ENCODE measurements at regions not wholly inside any gene's neighbourhood (a gene's known extent, or its start where the extent isn't known, plus 50 kb on each side); places are given as distances from the start of the nearest gene placed in this dataset.
"Not testable (repeated sequence)": the region's sequence is repeated elsewhere in the genome, so short reads cannot be mapped to it uniquely, and the experiment has no call there.

- H3K4me1 ChIP-seq (ENCODE audit: control insufficient read depth in 1 of 2, insufficient read depth in 2 of 2, low read length in 2 of 2): no peaks in the 10 kb centered on the region
- no peak for DNase-seq
- no peaks in the 10 kb centered on the region for H3K79me2 ChIP-seq (ENCODE audit: insufficient read depth, low read length)
- H3K27ac ChIP-seq (ENCODE audit: low read depth in 1 of 2, low read length in 2 of 2): no peak overlapping the region
- H3K9me3 ChIP-seq (replicated peaks in 1 of 2; ENCODE audit: control insufficient read depth in 1 of 2, insufficient read depth in 1 of 2, low read length in 2 of 2): peaks cover 26 to 42% of the 10 kb centered on the region in 2 donors
- no peaks in the 10 kb centered on the region for H4K20me1 ChIP-seq (ENCODE audit: insufficient read depth, low read length)
- no peaks in the 10 kb centered on the region for H3K36me3 ChIP-seq (replicated peaks in 1 of 2; ENCODE audit: control insufficient read depth in 1 of 2, insufficient read depth in 2 of 2, low read length in 2 of 2)
- Mint-ChIP-seq H3K27ac (no peak overlapping the region), H3K4me1 (no peaks in the 10 kb centered on the region), H3K9me3 (peaks cover 12 to 38% (median 24%) of the 10 kb centered on the region in 7 donors), H3K36me3 (no peaks in the 10 kb centered on the region), H3K27me3 (ENCODE audit: low read depth in 3 of 3) (peaks cover 0 to 4% (median 2%) of the 10 kb centered on the region in 3 donors), H3K4me3 (no peak overlapping the region)
- TF ChIP-seq CTCF (IDR thresholded peaks at IDR 0.05): no peak
- no peak overlapping the region for H2AFZ ChIP-seq (ENCODE audit: insufficient read depth, low read depth, low read length, poor library complexity, severe bottlenecking)
- WGBS (ENCODE audit: insufficient coverage): no CpG with 5 or more reads among the region's 2 CpGs
- no peak overlapping the region for H3K4me3 ChIP-seq (replicated peaks in 1 of 3; ENCODE audit: low read depth in 2 of 3, low read length in 3 of 3)
- H3K4me2 ChIP-seq (replicated peaks; ENCODE audit: extremely low read depth, low read length, poor library complexity, severe bottlenecking): no peak overlapping the region
- no peak overlapping the region for H3K9ac ChIP-seq (ENCODE audit: insufficient read depth, low read length, poor library complexity, severe bottlenecking)
- no peaks in the 10 kb centered on the region for H3K27me3 ChIP-seq (ENCODE audit: control insufficient read depth in 2 of 2, insufficient read depth in 2 of 2, low read length in 2 of 2)
- intact Hi-C loops (cut with micrococcal nuclease): no loop called here
Measured at GRCh38 chr3:82378392-82378791, 616.9 kb upstream of the GBE1 start.

GRCh38 chr3:82376883-82377282 lies 615.4 kb upstream of the GBE1 start:
- no peak for TF ChIP-seq CTCF (IDR thresholded peaks at IDR 0.05)
- DNase-seq: no peak
- Mint-ChIP-seq H3K27me3 (ENCODE audit: low read depth in 3 of 3) (peaks cover 0 to 4% (median 2%) of the 10 kb centered on the region in 3 donors), H3K36me3 (no peaks in the 10 kb centered on the region), H3K4me3 (no peak overlapping the region), H3K9me3 (peaks cover 12 to 36% (median 26%) of the 10 kb centered on the region in 7 donors), H3K4me1 (no peaks in the 10 kb centered on the region), H3K27ac (no peak overlapping the region)
- Histone ChIP-seq H3K27me3 (ENCODE audit: control insufficient read depth in 2 of 2, insufficient read depth in 2 of 2, low read length in 2 of 2) (no peaks in the 10 kb centered on the region), H3K4me3 (replicated peaks in 1 of 3; ENCODE audit: low read depth in 2 of 3, low read length in 3 of 3) (no peak overlapping the region), H3K9ac (ENCODE audit: insufficient read depth, low read length, poor library complexity, severe bottlenecking) (no peak overlapping the region), H2AFZ (ENCODE audit: insufficient read depth, low read depth, low read length, poor library complexity, severe bottlenecking) (no peak overlapping the region), H3K9me3 (replicated peaks in 1 of 2; ENCODE audit: control insufficient read depth in 1 of 2, insufficient read depth in 1 of 2, low read length in 2 of 2) (peaks cover 26 to 42% of the 10 kb centered on the region in 2 donors), H3K27ac (ENCODE audit: low read depth in 1 of 2, low read length in 2 of 2) (no peak overlapping the region), H4K20me1 (ENCODE audit: insufficient read depth, low read length) (no peaks in the 10 kb centered on the region), H3K36me3 (replicated peaks in 1 of 2; ENCODE audit: control insufficient read depth in 1 of 2, insufficient read depth in 2 of 2, low read length in 2 of 2) (no peaks in the 10 kb centered on the region), H3K79me2 (ENCODE audit: insufficient read depth, low read length) (no peaks in the 10 kb centered on the region), H3K4me1 (ENCODE audit: control insufficient read depth in 1 of 2, insufficient read depth in 2 of 2, low read length in 2 of 2) (no peaks in the 10 kb centered on the region), H3K4me2 (replicated peaks; ENCODE audit: extremely low read depth, low read length, poor library complexity, severe bottlenecking) (no peak overlapping the region)
- intact Hi-C loops (cut with micrococcal nuclease): no loop called here
- WGBS (ENCODE audit: insufficient coverage): 81% methylated on average over 2 of the region's 3 CpGs

DNA sequence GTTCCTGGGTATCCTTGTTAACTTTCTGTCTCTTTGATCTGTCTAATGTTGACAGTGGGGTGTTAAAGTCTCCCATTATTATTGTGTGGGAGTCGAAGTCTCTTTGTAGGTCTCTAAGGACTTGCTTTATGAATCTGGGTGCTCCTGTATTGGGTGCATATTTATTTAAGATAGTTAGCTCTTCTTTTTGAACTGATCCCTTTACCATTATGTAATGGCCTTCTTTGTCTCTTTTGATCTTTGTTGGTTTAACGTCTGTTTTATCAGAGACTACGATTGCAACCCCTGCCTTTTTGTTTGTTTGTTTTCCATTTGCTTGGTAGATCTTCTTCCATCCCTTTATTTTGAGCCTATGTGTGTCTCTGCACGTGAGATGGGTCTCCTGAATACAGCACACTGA lies 612.4 kb upstream of the GBE1 start:
- H3K27ac ChIP-seq (ENCODE audit: low read depth in 1 of 2, low read length in 2 of 2); intact Hi-C loops (cut with micrococcal nuclease); H3K4me3 Mint-ChIP-seq; H3K4me1 ChIP-seq (ENCODE audit: control insufficient read depth in 1 of 2, insufficient read depth in 2 of 2, low read length in 2 of 2); DNase-seq; H3K36me3 Mint-ChIP-seq; H3K36me3 ChIP-seq (replicated peaks in 1 of 2; ENCODE audit: control insufficient read depth in 1 of 2, insufficient read depth in 2 of 2, low read length in 2 of 2); H3K79me2 ChIP-seq (ENCODE audit: insufficient read depth, low read length); H3K4me3 ChIP-seq (replicated peaks in 1 of 3; ENCODE audit: low read depth in 2 of 3, low read length in 3 of 3); H3K27me3 ChIP-seq (ENCODE audit: control insufficient read depth in 2 of 2, insufficient read depth in 2 of 2, low read length in 2 of 2); H4K20me1 ChIP-seq (ENCODE audit: insufficient read depth, low read length); H2AFZ ChIP-seq (ENCODE audit: insufficient read depth, low read depth, low read length, poor library complexity, severe bottlenecking); H3K4me1 Mint-ChIP-seq; H3K9ac ChIP-seq (ENCODE audit: insufficient read depth, low read length, poor library complexity, severe bottlenecking); H3K4me2 ChIP-seq (replicated peaks; ENCODE audit: extremely low read depth, low read length, poor library complexity, severe bottlenecking); H3K27ac Mint-ChIP-seq; H3K27me3 Mint-ChIP-seq (ENCODE audit: low read depth in 3 of 3): not testable (repeated sequence)
- WGBS (ENCODE audit: insufficient coverage): no CpG with 5 or more reads among the region's 4 CpGs
- peaks cover 24 to 32% of the 10 kb centered on the region in 2 donors for H3K9me3 ChIP-seq (replicated peaks in 1 of 2; ENCODE audit: control insufficient read depth in 1 of 2, insufficient read depth in 1 of 2, low read length in 2 of 2)
- peaks cover 10 to 36% (median 24%) of the 10 kb centered on the region in 7 donors for H3K9me3 Mint-ChIP-seq

Data from CD14-positive monocyte (primary cell).